ENCODE measurements at regions not wholly inside any gene's neighbourhood (a gene's known extent, or its start where the extent isn't known, plus 50 kb on each side); places are given as distances from the start of the nearest gene placed in this dataset.

DNA sequence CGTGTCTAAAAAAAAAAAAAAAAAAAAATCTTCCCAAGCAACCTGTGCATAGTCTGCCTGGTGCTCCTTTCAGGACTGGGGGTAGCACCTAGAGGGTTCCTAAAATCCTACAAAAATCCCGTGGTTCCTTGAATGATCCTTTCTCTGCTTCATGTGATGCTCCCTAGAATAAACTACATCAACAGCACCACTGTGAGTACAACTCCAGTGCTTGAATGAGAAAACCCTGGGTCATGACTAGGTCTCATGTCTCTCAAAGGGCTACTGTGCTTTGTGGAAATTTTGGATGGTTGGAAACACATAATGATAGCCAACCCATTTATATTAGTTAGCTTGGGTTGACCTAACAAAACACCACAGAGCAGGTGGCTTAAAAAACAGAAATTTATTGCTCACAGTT, 243.5 kb downstream of the OPA1 start:
- Histone ChIP-seq H3F3A (ENCODE audit: insufficient read depth, low read length, poor library complexity, severe bottlenecking) (no peaks in the 10 kb centered on the region), H3K4me3 (ENCODE audit: low read length) (no peak overlapping the region), H2AFZ (ENCODE audit: low read depth, low read length) (no peak overlapping the region), H3K27ac (ENCODE audit: low read length) (no peak overlapping the region), H3K27me3 (ENCODE audit: insufficient read depth, low read depth, low read length) (no peaks in the 10 kb centered on the region), H3K79me2 (replicated peaks; ENCODE audit: insufficient read depth, low read length) (no peaks in the 10 kb centered on the region), H3K36me3 (ENCODE audit: insufficient read depth, low read length) (no peaks in the 10 kb centered on the region), H3K4me2 (ENCODE audit: low read length) (no peak overlapping the region), H3K9me2 (ENCODE audit: insufficient read depth, low read length) (no peaks in the 10 kb centered on the region), H3K9ac (ENCODE audit: low read length) (no peak overlapping the region), H3K9me3 (ENCODE audit: low read length) (no peaks in the 10 kb centered on the region), H4K20me1 (ENCODE audit: insufficient read depth) (no peaks in the 10 kb centered on the region)
- TF ChIP-seq, protein P1, sequence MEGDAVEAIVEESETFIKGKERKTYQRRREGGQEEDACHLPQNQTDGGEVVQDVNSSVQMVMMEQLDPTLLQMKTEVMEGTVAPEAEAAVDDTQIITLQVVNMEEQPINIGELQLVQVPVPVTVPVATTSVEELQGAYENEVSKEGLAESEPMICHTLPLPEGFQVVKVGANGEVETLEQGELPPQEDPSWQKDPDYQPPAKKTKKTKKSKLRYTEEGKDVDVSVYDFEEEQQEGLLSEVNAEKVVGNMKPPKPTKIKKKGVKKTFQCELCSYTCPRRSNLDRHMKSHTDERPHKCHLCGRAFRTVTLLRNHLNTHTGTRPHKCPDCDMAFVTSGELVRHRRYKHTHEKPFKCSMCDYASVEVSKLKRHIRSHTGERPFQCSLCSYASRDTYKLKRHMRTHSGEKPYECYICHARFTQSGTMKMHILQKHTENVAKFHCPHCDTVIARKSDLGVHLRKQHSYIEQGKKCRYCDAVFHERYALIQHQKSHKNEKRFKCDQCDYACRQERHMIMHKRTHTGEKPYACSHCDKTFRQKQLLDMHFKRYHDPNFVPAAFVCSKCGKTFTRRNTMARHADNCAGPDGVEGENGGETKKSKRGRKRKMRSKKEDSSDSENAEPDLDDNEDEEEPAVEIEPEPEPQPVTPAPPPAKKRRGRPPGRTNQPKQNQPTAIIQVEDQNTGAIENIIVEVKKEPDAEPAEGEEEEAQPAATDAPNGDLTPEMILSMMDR (IDR thresholded peaks at IDR 0.05; ENCODE audit: poor library complexity, severe bottlenecking): no peak
- TF ChIP-seq MXI1 (conservative IDR thresholded peaks at IDR 0.05; ENCODE audit: poor library complexity, severe bottlenecking): no peak
- TF ChIP-seq TAF1 (IDR thresholded peaks at IDR 0.05; ENCODE audit: low read depth): no peak

GRCh38 chr3:193836918-193837317, 243.9 kb downstream of the OPA1 start:
- Histone ChIP-seq H3F3A (ENCODE audit: insufficient read depth, low read length, poor library complexity, severe bottlenecking) (no peaks in the 10 kb centered on the region), H3K79me2 (replicated peaks; ENCODE audit: insufficient read depth, low read length) (no peaks in the 10 kb centered on the region), H3K27ac (ENCODE audit: low read length) (no peak overlapping the region), H3K4me2 (ENCODE audit: low read length) (no peak overlapping the region), H3K36me3 (ENCODE audit: insufficient read depth, low read length) (no peaks in the 10 kb centered on the region), H3K4me3 (ENCODE audit: low read length) (no peak overlapping the region), H3K9me3 (ENCODE audit: low read length) (no peaks in the 10 kb centered on the region), H4K20me1 (ENCODE audit: insufficient read depth) (no peaks in the 10 kb centered on the region), H3K27me3 (ENCODE audit: insufficient read depth, low read depth, low read length) (no peaks in the 10 kb centered on the region), H2AFZ (ENCODE audit: low read depth, low read length) (no peak overlapping the region), H3K9ac (ENCODE audit: low read length) (no peak overlapping the region), H3K9me2 (ENCODE audit: insufficient read depth, low read length) (no peaks in the 10 kb centered on the region)
- TF ChIP-seq, protein P1 (IDR thresholded peaks at IDR 0.05; ENCODE audit: poor library complexity, severe bottlenecking): no peak
- TF ChIP-seq REST (IDR thresholded peaks at IDR 0.05; ENCODE audit: borderline replicate concordance): no peak
- TF ChIP-seq POLR2AphosphoS5 (IDR thresholded peaks at IDR 0.05): no peak
- no peak for TF ChIP-seq EZH2 (IDR thresholded peaks at IDR 0.05; ENCODE audit: borderline replicate concordance, insufficient read depth, low read length, poor library complexity, severe bottlenecking)
- no peak for TF ChIP-seq TAF1 (IDR thresholded peaks at IDR 0.05; ENCODE audit: low read depth)
- TF ChIP-seq SMC3 (conservative IDR thresholded peaks at IDR 0.05; ENCODE audit: poor library complexity): no peak
- TF ChIP-seq RAD21 (conservative IDR thresholded peaks at IDR 0.05): no peak
- no peak for TF ChIP-seq EP300 (conservative IDR thresholded peaks at IDR 0.05; ENCODE audit: poor library complexity, severe bottlenecking)
- no peak for TF ChIP-seq MXI1 (conservative IDR thresholded peaks at IDR 0.05; ENCODE audit: poor library complexity, severe bottlenecking)

Measured in neural cell (in vitro differentiated cells).